ENCODE measurements at regions not wholly inside any gene's neighbourhood (a gene's known extent, or its start where the extent isn't known, plus 50 kb on each side); places are given as distances from the start of the nearest gene placed in this dataset.

DNA sequence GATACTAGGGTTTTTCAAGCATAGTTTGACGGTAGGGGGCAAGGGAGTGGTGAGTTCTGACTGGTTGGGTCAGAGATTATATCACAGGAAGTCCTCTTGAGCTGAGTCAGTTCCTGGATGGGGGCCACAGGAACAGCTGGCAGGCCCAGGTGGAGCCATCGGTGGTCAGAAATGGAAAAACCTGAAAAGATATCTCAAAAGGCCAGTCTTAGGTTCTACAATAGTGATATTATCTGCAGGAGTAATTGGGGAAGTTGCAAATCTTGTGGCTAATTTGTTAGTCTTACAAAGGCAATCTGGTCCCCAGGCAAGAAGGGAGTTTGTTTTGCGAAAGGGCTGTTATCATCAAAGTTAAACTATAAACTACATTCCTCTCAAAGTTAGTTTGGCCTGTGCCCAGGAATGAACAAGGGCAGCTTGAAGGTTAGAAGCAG, 159.3 kb downstream of the PTCHD1 start:
- Histone ChIP-seq H3K9me3 (ENCODE audit: insufficient read depth, low read depth) (no peaks in the 10 kb centered on the region), H4K20me1 (ENCODE audit: insufficient read depth) (no peaks in the 10 kb centered on the region), H3F3A (ENCODE audit: insufficient read depth, low read depth) (peaks cover 5% of the 10 kb centered on the region; the same call in 1 of the 2 replicates), H3K4me3 (no peak overlapping the region), H3K4me2 (0 out of 2 replicates have a peak overlapping the region, but pooled peaks have one; percentile 23), H3K9me2 (ENCODE audit: insufficient read depth) (no peaks in the 10 kb centered on the region), H3K79me2 (ENCODE audit: low read depth) (no peaks in the 10 kb centered on the region), H3K27me3 (ENCODE audit: insufficient read depth, low read depth) (no peaks in the 10 kb centered on the region), H3K27ac (no peak overlapping the region), H3K36me3 (ENCODE audit: low read depth) (no peaks in the 10 kb centered on the region), H2AFZ (no peak overlapping the region), H3K4me1 (replicated peaks; ENCODE audit: insufficient read depth) (peaks cover 8% of the 10 kb centered on the region)
- ChIA-PET CTCF (no interaction called here), POLR2A (ENCODE audit: unreplicated experiment) (no interaction called here)
- intact Hi-C loops (cut with micrococcal nuclease; ENCODE audit: unreplicated experiment): no loop called here
- TF ChIP-seq, protein P1, sequence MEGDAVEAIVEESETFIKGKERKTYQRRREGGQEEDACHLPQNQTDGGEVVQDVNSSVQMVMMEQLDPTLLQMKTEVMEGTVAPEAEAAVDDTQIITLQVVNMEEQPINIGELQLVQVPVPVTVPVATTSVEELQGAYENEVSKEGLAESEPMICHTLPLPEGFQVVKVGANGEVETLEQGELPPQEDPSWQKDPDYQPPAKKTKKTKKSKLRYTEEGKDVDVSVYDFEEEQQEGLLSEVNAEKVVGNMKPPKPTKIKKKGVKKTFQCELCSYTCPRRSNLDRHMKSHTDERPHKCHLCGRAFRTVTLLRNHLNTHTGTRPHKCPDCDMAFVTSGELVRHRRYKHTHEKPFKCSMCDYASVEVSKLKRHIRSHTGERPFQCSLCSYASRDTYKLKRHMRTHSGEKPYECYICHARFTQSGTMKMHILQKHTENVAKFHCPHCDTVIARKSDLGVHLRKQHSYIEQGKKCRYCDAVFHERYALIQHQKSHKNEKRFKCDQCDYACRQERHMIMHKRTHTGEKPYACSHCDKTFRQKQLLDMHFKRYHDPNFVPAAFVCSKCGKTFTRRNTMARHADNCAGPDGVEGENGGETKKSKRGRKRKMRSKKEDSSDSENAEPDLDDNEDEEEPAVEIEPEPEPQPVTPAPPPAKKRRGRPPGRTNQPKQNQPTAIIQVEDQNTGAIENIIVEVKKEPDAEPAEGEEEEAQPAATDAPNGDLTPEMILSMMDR (conservative IDR thresholded peaks at IDR 0.05): no peak
- no peak for TF ChIP-seq EZH2 (IDR thresholded peaks at IDR 0.05; ENCODE audit: low read depth)
- BruUV-seq (replicated peaks): no TSS peak
- peak; percentile 32 to 73 for DNase-seq

DNA sequence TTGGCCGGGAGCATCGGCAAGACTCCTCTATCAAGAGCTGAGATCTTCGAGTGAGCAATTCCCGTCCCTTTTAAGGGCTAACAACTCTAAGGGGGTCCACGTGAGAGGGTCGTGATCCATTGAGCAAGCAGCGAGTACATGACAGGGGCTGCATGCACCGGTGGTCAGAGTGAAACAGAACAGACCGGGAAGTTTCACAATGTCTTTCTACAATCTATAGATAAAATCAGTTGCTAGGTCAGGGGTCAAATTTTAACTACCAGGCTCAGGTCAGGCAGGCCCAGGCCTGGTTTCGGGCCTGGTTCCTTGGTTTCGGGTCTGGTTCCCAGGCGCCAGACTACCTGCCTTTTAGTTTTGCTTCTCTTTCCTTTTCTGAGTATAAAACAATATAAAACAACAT, 160.1 kb downstream of the PTCHD1 start:
- H3K4me1 ChIP-seq (replicated peaks; ENCODE audit: insufficient read depth): peaks cover 8% of the 10 kb centered on the region
- no peak overlapping the region for H3K27ac ChIP-seq
- no peak for TF ChIP-seq EZH2 (IDR thresholded peaks at IDR 0.05; ENCODE audit: low read depth)
- TF ChIP-seq, protein P1 (conservative IDR thresholded peaks at IDR 0.05): no peak
- H3K4me2 ChIP-seq: no peak overlapping the region
- no TSS peak for BruUV-seq (replicated peaks)
- H2AFZ ChIP-seq: no peak overlapping the region
- peaks cover 5% of the 10 kb centered on the region; the same call in 1 of the 2 replicates for H3F3A ChIP-seq (ENCODE audit: insufficient read depth, low read depth)
- no peak overlapping the region for H3K4me3 ChIP-seq
- no peaks in the 10 kb centered on the region for H3K9me2 ChIP-seq (ENCODE audit: insufficient read depth)
- intact Hi-C loops (cut with micrococcal nuclease; ENCODE audit: unreplicated experiment): no loop called here
- no peaks in the 10 kb centered on the region for H3K9me3 ChIP-seq (ENCODE audit: insufficient read depth, low read depth)
- no peaks in the 10 kb centered on the region for H3K36me3 ChIP-seq (ENCODE audit: low read depth)
- ChIA-PET CTCF (no interaction called here), POLR2A (ENCODE audit: unreplicated experiment) (no interaction called here)
- DNase-seq: no peak
- no peaks in the 10 kb centered on the region for H3K79me2 ChIP-seq (ENCODE audit: low read depth)
- no peaks in the 10 kb centered on the region for H4K20me1 ChIP-seq (ENCODE audit: insufficient read depth)
- H3K27me3 ChIP-seq (ENCODE audit: insufficient read depth, low read depth): no peaks in the 10 kb centered on the region

DNA sequence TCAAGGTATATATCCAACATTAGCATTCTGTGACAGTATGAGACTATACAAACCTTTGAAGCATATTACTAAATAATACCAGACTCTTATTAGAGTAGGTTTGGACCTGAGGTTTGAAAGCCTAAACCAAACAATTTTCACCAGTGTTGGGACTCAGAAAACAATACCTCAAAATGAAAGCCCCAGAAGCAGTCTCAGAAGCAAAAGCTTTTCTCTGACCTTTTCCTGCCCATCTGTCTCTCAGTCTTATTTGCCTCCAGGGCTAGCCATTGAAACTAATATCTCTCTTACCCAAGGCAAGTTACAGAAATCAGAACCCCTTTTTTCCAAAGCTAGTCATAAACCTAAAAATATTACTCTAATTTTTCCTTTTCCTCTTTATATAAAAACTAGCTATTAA, 163.3 kb downstream of the PTCHD1 start:
- Histone ChIP-seq H3F3A (ENCODE audit: insufficient read depth, low read depth) (peaks cover 5% of the 10 kb centered on the region; the same call in 1 of the 2 replicates), H3K4me2 (no peak overlapping the region), H3K27me3 (ENCODE audit: insufficient read depth, low read depth) (no peaks in the 10 kb centered on the region), H3K9me2 (ENCODE audit: insufficient read depth) (no peaks in the 10 kb centered on the region), H3K79me2 (ENCODE audit: low read depth) (no peaks in the 10 kb centered on the region), H3K9me3 (ENCODE audit: insufficient read depth, low read depth) (no peaks in the 10 kb centered on the region), H2AFZ (no peak overlapping the region), H3K36me3 (ENCODE audit: low read depth) (no peaks in the 10 kb centered on the region), H3K4me1 (replicated peaks; ENCODE audit: insufficient read depth) (peaks cover 9% of the 10 kb centered on the region), H4K20me1 (ENCODE audit: insufficient read depth) (no peaks in the 10 kb centered on the region), H3K4me3 (no peak overlapping the region), H3K27ac (no peak overlapping the region)
- intact Hi-C loops (cut with micrococcal nuclease; ENCODE audit: unreplicated experiment): no loop called here
- ChIA-PET POLR2A (ENCODE audit: unreplicated experiment) (no interaction called here), CTCF (no interaction called here)
- DNase-seq: no peak
- no TSS peak for BruUV-seq (replicated peaks)
- TF ChIP-seq, protein P1 (conservative IDR thresholded peaks at IDR 0.05): no peak
- TF ChIP-seq EZH2 (IDR thresholded peaks at IDR 0.05; ENCODE audit: low read depth): no peak

All from PC-9 (cell line).